HEK293 (cell line): ENCODE measurements at regions not wholly inside any gene's neighbourhood (a gene's known extent, or its start where the extent isn't known, plus 50 kb on each side); places are given as distances from the start of the nearest gene placed in this dataset.

Experiments
- CTCF ChIA-PET: fragments of 350-600 bp; formaldehyde crosslinking; extraction: SDS; loops from one replicate; lab custom pipeline; 2021; ENCODE audit warnings: antibody characterized with exemption; lab: Yijun Ruan, JAX
- POLR2A ChIA-PET: fragments of 300-600 bp; formaldehyde crosslinking; extraction: SDS; loops from one replicate; lab custom pipeline; 2020; ENCODE audit warnings: antibody characterized with exemption, inconsistent platforms; lab: Yijun Ruan, JAX
- H3K27ac ChIP-seq: fragments of 200-500 bp; sonication (Bioruptor generic); 2 replicates; pipeline ENCODE4 v1.5.1; 2014; ENCODE audit warnings: low read depth, low read length, control low read depth, inconsistent platforms; ENCODE audit errors: extremely low read depth
- H3K36me3 ChIP-seq, 2 experiments: fragments of 200-500 bp in 1 of 2; sonication (Bioruptor generic) in 1 of 2; 1 replicate in 1 of 2; 2 replicates in 1 of 2; pipeline ENCODE4 v1.5.1; 2014 to 2017; ENCODE audit warnings: inconsistent platforms in 2 of 2, low read length in 2 of 2; ENCODE audit not compliant: control insufficient read depth in 2 of 2, insufficient read depth in 1 of 2
- H3K4me1 ChIP-seq: fragments of 200-500 bp; sonication (Bioruptor generic); 2 replicates; pipeline ENCODE4 v1.5.1; 2014; ENCODE audit warnings: mild to moderate bottlenecking, low read length, inconsistent platforms; ENCODE audit not compliant: control insufficient read depth, insufficient read depth
- H3K4me3 ChIP-seq: 2 replicates; pipeline ENCODE4 v1.5.1; 2011; ENCODE audit warnings: low read depth, mild to moderate bottlenecking, control low read depth, low read length, moderate library complexity
- H3K9me3 ChIP-seq: fragments of 200-500 bp; sonication (Bioruptor generic); 2 replicates; pipeline ENCODE4 v1.5.1; 2014; ENCODE audit warnings: low read depth, low read length, inconsistent platforms; ENCODE audit not compliant: control insufficient read depth, insufficient read depth
- BCL11A ChIP-seq: fragments of 450-650 bp; formaldehyde crosslinking; IDR thresholded peaks from 2 replicates; pipeline ENCODE4 v1.5.1; 2016; ENCODE audit warnings: low read depth, missing biosample characterization, missing genetic modification characterization
- ELK4 ChIP-seq: IDR thresholded peaks from 2 replicates; pipeline ENCODE4 v1.6.1; 2011; ENCODE audit warnings: mild to moderate bottlenecking, low read depth, low read length, borderline replicate concordance
- GLI4 ChIP-seq: fragments of 450-650 bp; formaldehyde crosslinking; IDR thresholded peaks from 2 replicates; pipeline ENCODE4 v1.5.1; 2016; ENCODE audit warnings: missing biosample characterization, missing genetic modification characterization
- HOXD13 ChIP-seq: sonication (generic); formaldehyde crosslinking; IDR thresholded peaks from 2 replicates; pipeline ENCODE4 v1.8.0; 2022; ENCODE audit warnings: missing genetic modification reagents, borderline replicate concordance
- INSM2 ChIP-seq: fragments of 450-650 bp; formaldehyde crosslinking; IDR thresholded peaks from 2 replicates; pipeline ENCODE4 v1.5.1; 2016; ENCODE audit warnings: missing biosample characterization, missing genetic modification characterization
- KLF7 ChIP-seq: fragments of 450-650 bp; formaldehyde crosslinking; IDR thresholded peaks from 2 replicates; pipeline ENCODE4 v1.5.1; 2016; ENCODE audit warnings: missing biosample characterization, missing genetic modification characterization, borderline replicate concordance
- OSR2 ChIP-seq: fragments of 450-650 bp; formaldehyde crosslinking; IDR thresholded peaks from 2 replicates; pipeline ENCODE4 v1.5.1; 2016; ENCODE audit warnings: missing biosample characterization, missing genetic modification characterization
- PRDM6 ChIP-seq: fragments of 450-650 bp; formaldehyde crosslinking; IDR thresholded peaks from 2 replicates; pipeline ENCODE4 v1.5.1; 2017; ENCODE audit warnings: missing biosample characterization, missing genetic modification characterization
- TCF7L2 ChIP-seq: IDR thresholded peaks from 2 replicates; pipeline ENCODE4 v1.6.1; 2011; ENCODE audit warnings: low read depth, mild to moderate bottlenecking, inconsistent platforms, low read length, moderate library complexity, borderline replicate concordance
- ZBTB21 ChIP-seq: fragments of 450-650 bp; formaldehyde crosslinking; IDR thresholded peaks from 2 replicates; pipeline ENCODE4 v1.5.1; 2017; ENCODE audit warnings: missing biosample characterization, missing genetic modification characterization
- ZEB2 ChIP-seq: fragments of 450-650 bp; formaldehyde crosslinking; IDR thresholded peaks from 2 replicates; pipeline ENCODE4 v1.5.1; 2016; ENCODE audit warnings: missing biosample characterization, missing genetic modification characterization
- ZFP69B ChIP-seq: fragments of 450-650 bp; formaldehyde crosslinking; IDR thresholded peaks from 2 replicates; pipeline ENCODE4 v1.5.1; 2016; ENCODE audit warnings: missing biosample characterization, missing genetic modification characterization
- ZNF138 ChIP-seq: fragments of 450-650 bp; formaldehyde crosslinking; IDR thresholded peaks from 2 replicates; pipeline ENCODE4 v1.5.1; 2016; ENCODE audit warnings: missing biosample characterization, missing genetic modification characterization, borderline replicate concordance
- ZNF221 ChIP-seq: fragments of 450-650 bp; formaldehyde crosslinking; IDR thresholded peaks from 2 replicates; pipeline ENCODE4 v1.5.1; 2017; ENCODE audit warnings: missing biosample characterization, missing genetic modification characterization, borderline replicate concordance
- ZNF223 ChIP-seq: fragments of 450-650 bp; formaldehyde crosslinking; IDR thresholded peaks from 2 replicates; pipeline ENCODE4 v1.5.1; 2016; ENCODE audit warnings: missing biosample characterization, missing genetic modification characterization
- ZNF335 ChIP-seq: fragments of 450-650 bp; formaldehyde crosslinking; conservative IDR thresholded peaks from 2 replicates; pipeline ENCODE4 v1.5.1; 2016; ENCODE audit warnings: missing biosample characterization, missing genetic modification characterization
- ZNF473 ChIP-seq: fragments of 450-650 bp; formaldehyde crosslinking; IDR thresholded peaks from 2 replicates; pipeline ENCODE4 v1.5.1; 2017; ENCODE audit warnings: missing biosample characterization, missing genetic modification characterization
- ZNF514 ChIP-seq: fragments of 450-650 bp; formaldehyde crosslinking; IDR thresholded peaks from 2 replicates; pipeline ENCODE4 v1.5.1; 2016; ENCODE audit warnings: missing biosample characterization, missing genetic modification characterization
- ZNF776 ChIP-seq: fragments of 450-650 bp; formaldehyde crosslinking; IDR thresholded peaks from 2 replicates; pipeline ENCODE4 v1.5.0; 2017; ENCODE audit warnings: missing biosample characterization, missing genetic modification characterization, borderline replicate concordance
- ZSCAN30 ChIP-seq: fragments of 450-650 bp; IDR thresholded peaks from 2 replicates; pipeline ENCODE4 v1.5.1; 2018; ENCODE audit warnings: missing biosample characterization, mild to moderate bottlenecking, missing genetic modification characterization, moderate library complexity
- ZXDB ChIP-seq: fragments of 450-650 bp; formaldehyde crosslinking; IDR thresholded peaks from 2 replicates; pipeline ENCODE4 v1.5.1; 2016; ENCODE audit warnings: missing biosample characterization, missing genetic modification characterization
- TF ChIP-seq, protein P1 (sequence below): fragments of 450-650 bp; formaldehyde crosslinking; IDR thresholded peaks from 2 replicates; pipeline ENCODE4 v1.5.1; 2016; ENCODE audit warnings: missing biosample characterization, missing genetic modification characterization

- POLR2A ChIA-PET, result no interaction called here
- CTCF ChIA-PET, result no interaction called here
- no peaks in the 10 kb centered on the region for H3K4me1 ChIP-seq
- TF ChIP-seq ZFP69B (tag by site-specific recombination), result no peak
- TF ChIP-seq ZSCAN30 (tag by site-specific recombination), result no peak
- TF ChIP-seq ZNF473 (tag by site-specific recombination), result no peak
- TF ChIP-seq ELK4, result no peak
- TF ChIP-seq, all 188 proteins: peak for 0
- Histone ChIP-seq H3K4me3 (no peak overlapping the region), H3K27ac (no peak overlapping the region), H3K9me3 (no peaks in the 10 kb centered on the region), H3K36me3 (no peaks in the 10 kb centered on the region)
Observed at GRCh38 chr9:80811656-80812055, 877.7 kb downstream of the TLE1 start.

DNA sequence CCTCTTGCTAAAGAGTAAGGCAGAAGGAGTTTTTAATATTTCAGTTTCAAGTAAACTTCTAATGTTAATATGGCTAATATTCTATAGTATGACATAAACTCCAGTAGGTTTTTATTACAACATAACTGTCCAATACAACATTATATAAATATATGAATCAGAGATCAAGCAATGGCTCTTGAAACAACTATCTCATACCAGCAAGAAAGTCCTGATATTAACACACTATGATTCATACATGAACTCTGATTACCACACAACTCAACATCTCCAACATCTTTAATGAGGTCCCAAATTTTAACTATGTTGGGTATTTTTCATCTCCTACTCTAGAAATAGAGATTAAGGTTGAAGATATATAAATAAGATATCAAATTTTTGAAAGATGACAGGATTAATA, 878.3 kb downstream of the TLE1 start:
- no peak for TF ChIP-seq ZNF514 (tag by site-specific recombination)
- TF ChIP-seq, protein P1, sequence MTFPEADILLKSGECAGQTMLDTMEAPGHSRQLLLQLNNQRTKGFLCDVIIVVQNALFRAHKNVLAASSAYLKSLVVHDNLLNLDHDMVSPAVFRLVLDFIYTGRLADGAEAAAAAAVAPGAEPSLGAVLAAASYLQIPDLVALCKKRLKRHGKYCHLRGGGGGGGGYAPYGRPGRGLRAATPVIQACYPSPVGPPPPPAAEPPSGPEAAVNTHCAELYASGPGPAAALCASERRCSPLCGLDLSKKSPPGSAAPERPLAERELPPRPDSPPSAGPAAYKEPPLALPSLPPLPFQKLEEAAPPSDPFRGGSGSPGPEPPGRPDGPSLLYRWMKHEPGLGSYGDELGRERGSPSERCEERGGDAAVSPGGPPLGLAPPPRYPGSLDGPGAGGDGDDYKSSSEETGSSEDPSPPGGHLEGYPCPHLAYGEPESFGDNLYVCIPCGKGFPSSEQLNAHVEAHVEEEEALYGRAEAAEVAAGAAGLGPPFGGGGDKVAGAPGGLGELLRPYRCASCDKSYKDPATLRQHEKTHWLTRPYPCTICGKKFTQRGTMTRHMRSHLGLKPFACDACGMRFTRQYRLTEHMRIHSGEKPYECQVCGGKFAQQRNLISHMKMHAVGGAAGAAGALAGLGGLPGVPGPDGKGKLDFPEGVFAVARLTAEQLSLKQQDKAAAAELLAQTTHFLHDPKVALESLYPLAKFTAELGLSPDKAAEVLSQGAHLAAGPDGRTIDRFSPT (tag by site-specific recombination), result no peak
- no peak for TF ChIP-seq HOXD13 (CRISPR knock-in tag)
- no peak for TF ChIP-seq ZEB2
- TF ChIP-seq ZNF223 (tag by site-specific recombination), result no peak
- TF ChIP-seq BCL11A, result no peak
- no peak for TF ChIP-seq KLF7 (tag by site-specific recombination)
- Histone ChIP-seq H3K4me3 (no peak overlapping the region), H3K9me3 (no peaks in the 10 kb centered on the region), H3K36me3 (no peaks in the 10 kb centered on the region), H3K4me1 (no peaks in the 10 kb centered on the region), H3K27ac (no peak overlapping the region)
- ChIA-PET CTCF (no interaction called here), POLR2A (no interaction called here)

DNA sequence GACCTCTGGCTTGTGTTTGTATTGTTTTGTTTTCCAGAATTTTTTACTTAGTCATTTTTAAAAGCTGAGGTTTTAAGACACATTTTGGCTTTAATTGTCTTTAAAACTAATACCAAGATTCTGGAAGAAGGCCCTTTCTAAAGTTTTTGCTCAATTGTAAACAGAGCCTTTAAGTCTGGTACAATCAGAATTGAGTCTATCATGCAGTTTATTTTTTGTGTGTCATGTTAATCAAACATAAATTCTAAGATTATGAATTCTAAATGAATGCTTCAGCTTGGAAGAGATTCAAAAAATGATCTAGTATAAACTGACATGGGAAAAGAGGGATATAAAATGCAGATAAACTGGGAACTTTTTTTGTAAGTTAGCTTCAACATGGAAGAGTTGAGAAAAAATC, 882.7 kb downstream of the TLE1 start:
- no peaks in the 10 kb centered on the region for H3K9me3 ChIP-seq
- POLR2A ChIA-PET, result no interaction called here
- no peak overlapping the region for H3K27ac ChIP-seq
- no peaks in the 10 kb centered on the region for H3K36me3 ChIP-seq
- CTCF ChIA-PET, result interaction anchor here (0.7 kb wide), 1 partner anchor 464 kb away, joined by 3 read pairs; no protein-coding TSS in a partner anchor
- no peaks in the 10 kb centered on the region for H3K4me1 ChIP-seq
- TF ChIP-seq ZNF221 (tag by site-specific recombination) (no peak), ZNF335 (tag by site-specific recombination) (no peak), ZSCAN30 (tag by site-specific recombination) (no peak), OSR2 (tag by site-specific recombination) (no peak), ZNF776 (tag by site-specific recombination) (no peak), PRDM6 (tag by site-specific recombination) (no peak), ZNF138 (tag by site-specific recombination) (no peak), KLF7 (tag by site-specific recombination) (no peak), ZBTB21 (tag by site-specific recombination) (no peak), TCF7L2 (no peak), INSM2 (no peak), GLI4 (tag by site-specific recombination) (no peak), ZXDB (tag by site-specific recombination) (no peak)
- TF ChIP-seq, all 188 proteins: peak for 0
- no peak overlapping the region for H3K4me3 ChIP-seq
